Omental fat pad (tissue), 3 donors: ENCODE measurements at regions not wholly inside any gene's neighbourhood (a gene's known extent, or its start where the extent isn't known, plus 50 kb on each side); places are given as distances from the start of the nearest gene placed in this dataset.
"Not testable (repeated sequence)": the region's sequence is repeated elsewhere in the genome, so short reads cannot be mapped to it uniquely, and the experiment has no call there.

Experiments used
- ATAC-seq: fragments of 150-250 bp; one replicate; pipeline ENCODE4 v1.9.1; 2016; ENCODE audit warnings: mild to moderate bottlenecking, moderate library complexity; ENCODE audit not compliant: low FRiP score
- DNase-seq: peaks from one replicate; pipeline ENCODE4 v3.0.0-alpha.2; 2019; ENCODE audit warnings: low spot score
- CTCF ChIP-seq, 3 donors: fragments of 450-650 bp; IDR thresholded peaks; one replicate each; pipeline ENCODE4 v1.5.1; 2016 to 2017; ENCODE audit warnings: antibody characterized with exemption in 3 of 3, mild to moderate bottlenecking in 3 of 3, moderate library complexity in 2 of 3

GRCh38 chr12:28780096-28780495 lies 369.0 kb upstream of the FAR2 start:
- ATAC-seq: no peak
- no peak for TF ChIP-seq CTCF (IDR thresholded peaks at IDR 0.05)
- no peak for DNase-seq

- ATAC-seq (no peak), DNase-seq (no peak)
- TF ChIP-seq CTCF (IDR thresholded peaks at IDR 0.05): no peak
Observed at GRCh38 chr12:28780960-28781359, 368.1 kb upstream of the FAR2 start.

GRCh38 chr12:28781671-28782652 lies 367.1 kb upstream of the FAR2 start:
- no peak for TF ChIP-seq CTCF (IDR thresholded peaks at IDR 0.05)
- ATAC-seq: no peak
- DNase-seq: no peak

- no peak for DNase-seq
- no peak for TF ChIP-seq CTCF (IDR thresholded peaks at IDR 0.05)
- no peak for ATAC-seq
Observed at GRCh38 chr12:28782812-28783211, 366.3 kb upstream of the FAR2 start.

- DNase-seq: no peak
- ATAC-seq: no peak
- TF ChIP-seq CTCF (IDR thresholded peaks at IDR 0.05): no peak
Observed at GRCh38 chr12:28787151-28787550, 361.9 kb upstream of the FAR2 start.

GRCh38 chr12:28788256-28788655 lies 360.8 kb upstream of the FAR2 start:
- ATAC-seq, DNase-seq: not testable (repeated sequence)

- no peak for TF ChIP-seq CTCF (IDR thresholded peaks at IDR 0.05)
- DNase-seq (no peak), ATAC-seq (no peak)
Observed at GRCh38 chr12:28793581-28794151, 355.4 kb upstream of the FAR2 start.
